Adrenal gland (tissue), 5 donors: ENCODE measurements at regions not wholly inside any gene's neighbourhood (a gene's known extent, or its start where the extent isn't known, plus 50 kb on each side); places are given as distances from the start of the nearest gene placed in this dataset.

ENCODE experiments used
- CTCF ChIP-seq, 6 experiments: fragments of 450-650 bp in 4 of 6; fragments of 200-600 bp in 2 of 6; sonication (generic) in 1 of 6; IDR thresholded peaks; 1 replicate in 5 of 6; 2 replicates in 1 of 6; pipeline versions ENCODE4 v1.5.1 to v1.8.0; 2016 to 2021; ENCODE audit warnings: antibody characterized with exemption in 6 of 6, mild to moderate bottlenecking in 2 of 6, moderate library complexity in 1 of 6
- POLR2A ChIP-seq, 2 donors: fragments of 450-650 bp; IDR thresholded peaks; one replicate each; pipeline ENCODE4 v1.6.1; 2017; ENCODE audit warnings: antibody characterized with exemption in 2 of 2, mild to moderate bottlenecking in 2 of 2, moderate library complexity in 1 of 2
- donor health status: DM: no; HTN: no; CAD: no.

GRCh38 chr5:89267788-89268187 is 384.8 kb upstream of the MEF2C start:
- TF ChIP-seq CTCF (IDR thresholded peaks at IDR 0.05): no peak
- TF ChIP-seq POLR2A (IDR thresholded peaks at IDR 0.05): no peak
